ENCODE measurements at regions not wholly inside any gene's neighbourhood (a gene's known extent, or its start where the extent isn't known, plus 50 kb on each side); places are given as distances from the start of the nearest gene placed in this dataset.

DNA sequence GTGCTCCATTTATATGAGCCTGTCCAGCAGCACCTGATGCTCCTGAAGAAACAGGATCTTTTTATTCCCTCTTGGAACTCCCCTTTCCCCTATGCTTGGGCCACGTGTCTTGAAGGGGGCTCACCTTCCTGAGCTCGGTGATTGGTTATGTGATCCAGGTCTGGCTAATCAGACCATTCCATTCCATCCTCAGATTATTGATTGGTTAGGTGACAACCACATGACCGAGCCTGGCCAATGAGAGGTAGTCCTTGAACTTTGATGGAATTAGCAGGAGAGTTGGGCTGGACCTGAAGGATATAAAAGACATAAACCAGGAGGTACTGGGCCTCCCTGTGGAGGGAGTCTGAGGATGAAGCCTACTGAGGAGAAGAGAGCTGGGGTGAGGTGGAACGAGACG, 216.6 kb upstream of the LHX5 start:
- DNase-seq (ENCODE audit: extremely low spot score) = no peak
- H3K27ac ChIP-seq (ENCODE audit: low read depth) = no peak overlapping the region
- H3K4me1 ChIP-seq (ENCODE audit: insufficient read depth) = no peaks in the 10 kb centered on the region
- WGBS = 71% methylated on average over 5 of the region's 5 CpGs
- no peak overlapping the region for H3K4me3 ChIP-seq (ENCODE audit: low read depth, low read length)
- H3K36me3 ChIP-seq (ENCODE audit: insufficient read depth) = no peaks in the 10 kb centered on the region

- no peak overlapping the region for H3K27ac ChIP-seq (ENCODE audit: low read depth)
- no peak for DNase-seq (ENCODE audit: extremely low spot score)
- H3K36me3 ChIP-seq (ENCODE audit: insufficient read depth) = no peaks in the 10 kb centered on the region
- WGBS = 57% methylated on average over 20 of the region's 20 CpGs
- H3K4me3 ChIP-seq (ENCODE audit: low read depth, low read length) = no peak overlapping the region
- no peaks in the 10 kb centered on the region for H3K4me1 ChIP-seq (ENCODE audit: insufficient read depth)
Observed at GRCh38 chr12:113684908-113685782, 213.5 kb upstream of the LHX5 start.

DNA sequence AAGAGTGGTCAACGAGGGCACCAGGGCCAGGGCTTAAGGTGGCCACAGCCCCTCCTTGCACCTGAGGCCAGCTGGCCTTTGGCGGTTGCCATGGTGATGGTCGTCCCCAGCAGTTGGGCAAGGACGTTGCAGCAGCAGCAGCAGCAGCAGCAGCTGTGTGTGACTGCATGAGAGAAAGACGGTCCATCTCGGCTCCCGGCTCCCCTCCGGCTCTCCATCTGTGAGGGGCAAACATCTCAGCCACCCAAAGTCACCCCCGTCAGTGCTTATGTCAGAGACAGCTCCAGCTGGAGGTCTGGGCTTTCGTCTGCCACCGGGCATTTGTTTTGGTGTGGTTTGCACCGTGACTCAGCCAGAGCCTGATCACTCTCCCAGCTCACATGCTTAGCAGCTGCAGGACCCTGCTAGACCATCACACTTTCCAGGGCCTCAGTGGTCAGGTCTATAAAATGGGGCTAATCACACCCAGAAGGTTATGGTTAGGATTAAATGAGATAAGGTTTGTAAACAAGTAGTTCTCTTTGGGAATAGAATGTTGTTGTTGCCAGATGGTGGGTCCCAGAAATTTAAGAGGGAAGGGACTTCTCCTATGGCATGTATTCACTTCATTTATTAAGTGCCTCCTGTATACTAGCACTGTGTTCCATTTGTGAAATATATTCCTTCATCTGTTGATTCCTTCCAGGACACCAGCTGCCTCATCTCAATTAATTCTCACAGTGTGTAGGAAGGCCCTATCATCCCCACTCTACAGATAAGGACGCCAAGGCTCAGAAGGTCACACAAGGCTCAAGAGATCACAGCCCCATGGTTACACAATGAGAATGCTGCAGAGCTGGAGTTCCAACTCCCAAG, 212.6 kb upstream of the LHX5 start:
- no peak for DNase-seq (ENCODE audit: extremely low spot score)
- WGBS = 47% methylated on average over 13 of the region's 13 CpGs
- no peaks in the 10 kb centered on the region for H3K4me1 ChIP-seq (ENCODE audit: insufficient read depth)
- no peak overlapping the region for H3K4me3 ChIP-seq (ENCODE audit: low read depth, low read length)
- no peaks in the 10 kb centered on the region for H3K36me3 ChIP-seq (ENCODE audit: insufficient read depth)
- H3K27ac ChIP-seq (ENCODE audit: low read depth) = no peak overlapping the region

DNA sequence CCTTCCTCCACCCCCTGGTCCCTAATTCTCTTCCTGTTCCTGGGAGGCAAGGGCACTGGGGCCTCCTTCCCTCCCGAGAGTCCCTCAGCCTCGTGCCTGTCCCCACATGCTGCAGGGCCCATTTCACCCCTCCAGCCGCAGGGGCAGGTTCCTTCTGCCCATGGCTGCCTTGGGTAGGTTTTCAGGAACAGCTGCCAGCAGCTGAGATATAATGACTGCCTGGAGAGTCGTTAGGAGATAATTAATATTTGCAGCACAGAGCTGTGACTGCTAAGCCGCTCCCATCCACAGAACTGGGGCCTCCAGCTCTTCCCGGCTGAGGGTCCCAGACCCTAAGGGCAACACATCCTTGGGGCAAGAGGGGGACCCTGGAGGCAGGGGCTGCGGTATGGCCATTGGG, 211.9 kb upstream of the LHX5 start:
- no peaks in the 10 kb centered on the region for H3K4me1 ChIP-seq (ENCODE audit: insufficient read depth)
- 51% methylated on average over 7 of the region's 7 CpGs for WGBS
- H3K4me3 ChIP-seq (ENCODE audit: low read depth, low read length) = no peak overlapping the region
- no peaks in the 10 kb centered on the region for H3K36me3 ChIP-seq (ENCODE audit: insufficient read depth)
- no peak overlapping the region for H3K27ac ChIP-seq (ENCODE audit: low read depth)
- no peak for DNase-seq (ENCODE audit: extremely low spot score)

GRCh38 chr12:113680868-113681267, 209.2 kb upstream of the LHX5 start:
- Histone ChIP-seq H3K36me3 (ENCODE audit: insufficient read depth) (no peaks in the 10 kb centered on the region), H3K4me1 (ENCODE audit: insufficient read depth) (no peaks in the 10 kb centered on the region), H3K27ac (ENCODE audit: low read depth) (no peak overlapping the region), H3K4me3 (ENCODE audit: low read depth, low read length) (no peak overlapping the region)
- 91% methylated on average over 1 of the region's 1 CpG for WGBS
- no peak for DNase-seq (ENCODE audit: extremely low spot score)

DNA sequence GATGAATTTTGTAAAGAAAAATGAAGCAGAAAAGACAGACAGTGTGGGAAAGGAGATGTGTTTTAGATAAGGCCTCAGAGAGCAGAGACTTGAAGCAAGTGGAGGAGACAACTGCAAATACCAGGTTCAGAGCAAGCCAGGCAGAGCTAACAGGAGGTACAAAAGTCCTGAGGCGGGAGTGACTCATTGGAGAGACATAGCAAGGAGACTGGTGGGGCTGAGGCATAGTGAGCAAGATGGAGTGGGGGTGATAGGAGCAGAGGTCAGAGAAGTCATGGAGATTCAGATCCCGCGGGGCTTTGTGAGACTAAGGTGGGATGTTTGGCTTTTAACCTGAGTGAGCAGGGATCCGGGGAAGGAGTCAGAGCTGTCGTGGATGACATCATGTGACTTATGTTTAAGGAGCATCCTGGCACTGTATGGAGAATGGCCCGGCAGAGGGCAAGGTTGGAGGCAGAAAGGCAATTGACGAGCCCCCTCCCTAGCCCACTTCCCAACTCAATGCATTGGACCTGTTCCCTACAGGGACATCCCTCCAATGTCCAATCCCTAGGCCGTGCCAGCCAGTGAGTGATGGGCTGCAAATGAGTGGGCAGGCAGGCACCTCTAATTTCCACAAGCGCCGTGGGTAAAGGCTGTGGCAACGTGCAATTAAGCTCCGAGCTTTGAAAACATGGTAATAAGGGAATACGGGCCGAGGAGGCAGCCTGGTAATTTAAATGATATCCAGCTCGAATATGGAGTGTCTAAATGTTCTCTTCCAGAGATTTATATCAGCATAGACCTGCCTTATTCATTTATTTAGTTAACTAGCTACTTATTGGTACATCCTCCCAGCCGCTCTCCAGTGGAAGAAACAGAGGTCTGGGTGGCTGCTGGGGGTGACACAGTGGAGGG, 206.8 kb upstream of the LHX5 start:
- Histone ChIP-seq H3K4me1 (ENCODE audit: insufficient read depth) (no peaks in the 10 kb centered on the region), H3K4me3 (ENCODE audit: low read depth, low read length) (no peak overlapping the region), H3K36me3 (ENCODE audit: insufficient read depth) (no peaks in the 10 kb centered on the region), H3K27ac (ENCODE audit: low read depth) (no peak overlapping the region)
- 73% methylated on average over 16 of the region's 16 CpGs for WGBS
- no peak for DNase-seq (ENCODE audit: extremely low spot score)

DNA sequence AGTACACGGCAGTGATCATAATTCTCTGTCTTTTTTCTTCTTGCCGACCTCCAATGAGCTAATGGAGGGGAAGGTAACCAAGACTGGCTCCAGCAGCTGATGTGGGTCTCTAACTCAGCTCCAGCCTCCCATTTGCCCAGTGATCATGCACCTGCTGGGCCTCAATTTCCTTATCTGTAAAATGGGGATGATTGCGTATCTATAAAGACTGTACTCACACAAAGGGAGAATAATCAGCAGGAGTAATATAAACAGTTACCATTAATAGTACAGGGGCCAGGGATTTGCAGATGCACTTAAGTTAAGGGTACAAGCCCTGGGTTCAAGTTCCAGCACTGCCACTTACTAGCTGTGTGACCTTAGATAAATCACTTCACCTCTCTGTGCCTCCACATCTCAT, 204.9 kb upstream of the LHX5 start:
- WGBS = 79% methylated on average over 3 of the region's 3 CpGs

DNA sequence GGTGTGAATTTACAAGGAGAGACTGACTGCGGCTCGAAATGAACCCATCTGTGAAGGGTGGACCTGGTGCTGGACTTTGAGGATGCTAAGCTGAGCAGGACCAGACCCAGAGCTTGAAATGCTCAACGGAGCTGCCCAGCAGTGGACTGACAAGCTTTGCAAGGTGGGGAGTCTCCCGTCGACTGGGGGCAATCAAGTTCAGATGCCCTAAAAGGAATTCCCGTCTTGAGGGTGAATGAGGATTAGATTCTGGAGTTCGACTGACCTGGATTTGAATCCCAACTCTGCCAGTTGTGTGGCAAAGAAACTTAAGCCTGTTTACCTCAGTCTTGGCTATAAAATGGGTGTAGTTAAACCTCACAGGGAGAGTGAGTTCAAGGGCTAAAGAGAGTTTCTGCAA, 204.4 kb upstream of the LHX5 start:
- Histone ChIP-seq H3K27ac (ENCODE audit: low read depth) (no peak overlapping the region), H3K4me1 (ENCODE audit: insufficient read depth) (no peaks in the 10 kb centered on the region), H3K36me3 (ENCODE audit: insufficient read depth) (no peaks in the 10 kb centered on the region), H3K4me3 (ENCODE audit: low read depth, low read length) (no peak overlapping the region)
- DNase-seq (ENCODE audit: extremely low spot score) = no peak
- WGBS = 70% methylated on average over 7 of the region's 7 CpGs

More for the DNA sequence above, 204.9 kb upstream of the LHX5 start:
- H3K4me3 ChIP-seq (ENCODE audit: low read depth, low read length) = no peak overlapping the region
- DNase-seq (ENCODE audit: extremely low spot score) = no peak
- no peak overlapping the region for H3K27ac ChIP-seq (ENCODE audit: low read depth)
- H3K4me1 ChIP-seq (ENCODE audit: insufficient read depth) = no peaks in the 10 kb centered on the region
- H3K36me3 ChIP-seq (ENCODE audit: insufficient read depth) = no peaks in the 10 kb centered on the region

DNA sequence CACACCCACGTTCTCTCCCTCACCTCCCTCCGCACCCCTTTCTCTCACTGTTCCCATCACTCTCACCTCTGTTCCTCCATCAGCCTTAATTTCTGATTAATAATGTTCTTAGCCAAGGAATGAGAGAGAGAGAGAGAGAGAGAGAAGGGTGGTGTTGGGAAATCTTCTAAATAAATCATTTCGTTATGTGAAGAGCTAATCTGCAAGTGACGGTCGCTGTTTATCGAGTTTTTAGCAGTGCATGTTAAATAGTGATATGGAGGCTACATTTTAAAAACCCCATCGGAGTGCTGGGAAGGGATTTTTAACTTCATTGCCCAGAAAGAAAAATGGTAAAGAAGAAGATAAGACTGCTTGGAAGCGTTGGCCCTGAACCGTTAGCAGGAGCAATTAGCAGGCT, 203.3 kb upstream of the LHX5 start:
- Histone ChIP-seq H3K4me3 (ENCODE audit: low read depth, low read length) (no peak overlapping the region), H3K36me3 (ENCODE audit: insufficient read depth) (no peaks in the 10 kb centered on the region), H3K4me1 (ENCODE audit: insufficient read depth) (no peaks in the 10 kb centered on the region), H3K27ac (ENCODE audit: low read depth) (no peak overlapping the region)
- DNase-seq (ENCODE audit: extremely low spot score) = no peak
- WGBS = 43% methylated on average over 9 of the region's 9 CpGs

DNA sequence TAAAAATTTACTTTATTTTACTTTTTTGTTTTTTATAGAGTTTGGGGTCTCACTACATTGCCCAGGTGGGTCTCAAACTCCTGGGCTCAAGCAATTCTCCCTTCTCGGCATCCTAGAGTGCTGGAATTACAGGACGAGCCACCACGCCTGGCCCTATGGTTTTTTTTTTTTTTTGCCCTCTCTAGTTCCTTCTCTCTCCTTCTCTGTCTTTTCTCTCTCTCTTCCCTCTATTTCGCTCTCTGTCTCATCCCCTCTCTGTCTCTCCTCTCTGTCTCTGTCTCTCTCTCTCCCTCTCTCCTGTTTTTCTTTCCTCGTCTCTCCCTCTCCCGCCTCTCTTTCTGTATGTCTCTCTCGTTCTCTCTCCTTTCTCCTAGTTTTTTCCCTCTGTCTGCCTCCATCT, 202.6 kb upstream of the LHX5 start:
- no peak for DNase-seq (ENCODE audit: extremely low spot score)
- no peaks in the 10 kb centered on the region for H3K36me3 ChIP-seq (ENCODE audit: insufficient read depth)
- H3K4me3 ChIP-seq (ENCODE audit: low read depth, low read length) = no peak overlapping the region
- H3K27ac ChIP-seq (ENCODE audit: low read depth) = no peak overlapping the region
- no peaks in the 10 kb centered on the region for H3K4me1 ChIP-seq (ENCODE audit: insufficient read depth)
- WGBS = 68% methylated on average over 7 of the region's 7 CpGs

GRCh38 chr12:113673458-113674238, 202.0 kb upstream of the LHX5 start:
- Histone ChIP-seq H3K36me3 (ENCODE audit: insufficient read depth) (no peaks in the 10 kb centered on the region), H3K4me3 (ENCODE audit: low read depth, low read length) (no peak overlapping the region), H3K27ac (ENCODE audit: low read depth) (no peak overlapping the region), H3K4me1 (ENCODE audit: insufficient read depth) (no peaks in the 10 kb centered on the region)
- no peak for DNase-seq (ENCODE audit: extremely low spot score)
- 45% methylated on average over 20 of the region's 20 CpGs for WGBS

DNA sequence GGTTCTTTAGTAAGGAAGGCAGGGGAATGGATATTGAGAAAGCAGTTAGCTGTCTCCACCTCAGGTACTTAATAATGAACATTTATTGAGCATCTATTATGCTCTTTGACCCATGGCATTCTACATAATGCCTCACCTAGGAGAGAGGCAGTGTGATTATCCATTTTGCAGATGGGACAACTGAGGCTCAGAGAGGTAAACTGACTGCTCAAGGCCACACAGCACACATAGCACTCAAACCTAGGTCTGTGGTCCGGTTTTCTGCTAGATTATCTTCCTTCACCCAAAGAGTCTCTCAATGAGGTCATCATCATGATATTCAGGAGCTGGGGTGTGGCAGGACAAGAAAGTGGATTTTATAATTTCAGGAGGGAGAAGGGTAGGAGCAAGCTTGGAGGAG, 199.1 kb upstream of the LHX5 start:
- Histone ChIP-seq H3K4me3 (ENCODE audit: low read depth, low read length) (no peak overlapping the region), H3K4me1 (ENCODE audit: insufficient read depth) (no peaks in the 10 kb centered on the region), H3K36me3 (ENCODE audit: insufficient read depth) (no peaks in the 10 kb centered on the region), H3K27ac (ENCODE audit: low read depth) (no peak overlapping the region)
- 83% methylated on average over 1 of the region's 1 CpG for WGBS
- DNase-seq (ENCODE audit: extremely low spot score) = no peak

All from urinary bladder (tissue), 3 donors.